GM21360 (cell line): ENCODE measurements at regions not wholly inside any gene's neighbourhood (a gene's known extent, or its start where the extent isn't known, plus 50 kb on each side); places are given as distances from the start of the nearest gene placed in this dataset.
"Not testable (repeated sequence)": the region's sequence is repeated elsewhere in the genome, so short reads cannot be mapped to it uniquely, and the experiment has no call there.

Experiments used
- ATAC-seq: cut with Tn5 transposase; IDR thresholded peaks from one replicate; pipeline ENCODE4 v1.9.1; 2021; ENCODE audit warnings: mild to moderate bottlenecking, moderate library complexity; ENCODE audit not compliant: unreplicated experiment

DNA sequence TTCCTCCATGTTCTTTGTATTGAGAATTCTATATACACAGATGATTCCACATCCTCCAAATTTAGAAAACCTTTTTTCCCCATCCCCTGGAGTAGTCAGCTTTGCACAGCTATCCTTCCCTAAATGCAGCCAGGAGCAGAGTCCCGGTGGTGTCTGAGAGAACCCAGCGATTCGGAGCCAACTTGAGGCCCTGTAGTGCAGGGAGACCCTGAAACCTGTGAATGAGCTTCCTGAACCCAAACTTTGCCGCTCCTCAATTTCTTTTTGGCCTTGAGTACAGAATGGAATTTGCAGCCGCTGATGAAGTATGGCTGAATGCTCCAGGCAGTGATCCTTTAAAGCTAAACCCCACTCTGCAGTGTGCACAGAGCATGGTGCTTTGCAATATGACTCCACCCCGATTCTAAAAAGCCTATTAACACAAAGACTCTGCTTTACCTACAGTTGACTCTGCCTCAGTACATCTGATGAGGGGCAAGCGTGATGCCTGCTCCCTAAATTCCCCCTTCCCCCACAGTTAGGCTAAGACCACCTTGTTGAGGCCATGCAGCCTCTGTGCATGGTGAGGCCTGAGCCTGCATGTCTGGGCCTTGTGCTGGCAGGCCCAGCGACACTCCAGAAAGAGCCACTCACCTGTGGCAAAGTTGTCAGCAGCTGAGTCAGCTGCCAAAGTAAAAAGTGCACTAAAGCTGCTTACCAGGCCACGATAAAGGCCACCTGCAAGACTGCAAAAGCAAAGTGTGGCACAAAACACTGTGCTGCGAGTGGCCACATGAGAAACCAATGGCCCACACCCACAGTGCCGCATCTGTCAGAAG lies 82.1 kb downstream of the PLEKHG1 start:
- ATAC-seq = no peak

DNA sequence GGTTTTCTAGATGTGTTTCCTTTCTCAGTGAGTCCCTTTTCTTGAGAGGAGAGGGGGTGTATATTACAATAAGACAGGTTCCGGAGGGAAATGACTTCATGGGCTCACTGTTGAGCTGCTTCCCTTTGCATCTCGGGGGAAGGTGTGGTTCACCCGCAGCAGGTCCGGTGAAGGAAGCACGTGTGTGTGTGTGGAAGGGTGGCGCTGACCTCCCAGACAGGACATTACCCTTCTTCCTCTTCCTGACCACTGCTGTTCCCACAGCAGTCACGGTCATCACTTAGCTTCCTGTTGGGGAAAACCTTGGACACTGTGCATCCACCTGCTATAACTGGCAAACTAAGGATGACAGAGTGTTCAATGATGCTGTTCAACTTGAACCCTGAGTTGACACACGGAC lies 83.6 kb downstream of the PLEKHG1 start:
- ATAC-seq = no peak

DNA sequence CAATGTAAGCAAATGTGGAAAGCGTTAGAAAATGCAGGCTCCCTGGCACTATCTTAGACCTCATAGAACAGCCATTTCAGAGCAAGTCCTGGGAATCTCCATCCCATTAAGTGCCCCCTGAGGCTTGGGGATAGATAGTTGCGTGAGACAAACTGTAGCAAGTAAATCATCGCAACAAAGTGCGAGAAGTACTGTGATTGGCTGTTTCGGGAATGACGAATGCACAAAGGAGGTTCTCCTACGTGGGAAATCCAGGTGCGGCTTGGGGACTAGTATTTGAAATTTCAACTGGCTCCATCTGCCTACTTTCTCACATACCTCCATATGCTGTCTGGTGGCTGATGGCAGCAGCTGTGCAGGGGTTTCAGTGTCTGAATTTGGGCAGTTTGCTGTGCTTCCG lies 84.5 kb downstream of the PLEKHG1 start:
- no peak for ATAC-seq

DNA sequence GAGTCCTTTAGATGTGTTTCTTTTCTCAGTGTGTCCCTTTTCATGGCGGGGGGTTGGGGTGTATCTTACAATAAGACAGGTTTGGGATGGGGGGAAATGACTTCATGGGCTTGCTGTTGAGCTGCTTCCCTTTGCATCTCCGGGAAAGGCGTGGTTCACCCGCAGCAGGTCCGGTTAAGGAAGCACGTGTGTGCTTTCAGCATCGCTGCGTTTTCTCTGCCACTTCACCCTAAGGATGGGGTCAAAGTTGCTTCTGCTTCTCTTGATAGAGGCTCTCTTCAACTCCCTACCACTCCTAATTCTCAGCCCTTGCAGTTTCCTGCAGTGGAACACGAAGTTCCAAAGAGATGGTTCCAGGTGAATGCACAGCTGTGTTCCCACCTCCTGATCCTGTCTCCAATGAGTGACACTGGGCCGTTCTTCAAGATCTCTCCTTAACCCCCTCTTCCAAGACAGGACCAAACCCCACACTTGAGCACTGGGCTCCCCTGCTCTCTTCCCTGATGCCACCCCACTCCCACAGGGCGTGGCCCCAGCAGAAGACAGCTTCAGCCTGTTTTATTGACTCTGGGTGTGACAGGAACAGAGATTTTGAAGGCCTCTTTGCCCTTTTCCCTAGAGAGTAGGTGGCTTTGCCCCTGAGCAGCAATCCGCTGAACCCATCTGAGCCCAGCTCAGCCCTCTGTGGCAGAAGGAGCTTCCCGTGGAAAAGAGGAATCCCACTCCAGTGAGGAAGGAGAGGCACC lies 85.2 kb downstream of the PLEKHG1 start:
- no peak for ATAC-seq

DNA sequence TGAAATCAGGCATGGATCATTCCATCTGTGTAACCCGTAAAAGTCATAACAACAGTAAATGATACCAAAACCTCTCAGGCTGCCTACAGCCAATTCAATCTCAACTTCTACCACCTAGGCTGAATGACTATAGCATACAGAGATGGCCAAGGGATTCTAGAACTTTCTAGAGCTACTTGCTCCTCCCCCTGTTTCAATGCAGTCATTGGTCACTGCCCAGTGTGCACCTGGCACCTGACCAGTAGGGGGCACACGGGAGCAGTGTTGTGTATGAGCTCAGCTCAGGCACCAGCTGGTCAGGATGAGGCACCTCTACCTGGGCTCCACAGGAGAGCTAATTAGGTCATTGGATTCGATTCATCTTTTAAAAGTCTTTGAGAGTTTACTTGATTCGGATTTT lies 86.2 kb downstream of the PLEKHG1 start:
- ATAC-seq = peak; percentile 61

DNA sequence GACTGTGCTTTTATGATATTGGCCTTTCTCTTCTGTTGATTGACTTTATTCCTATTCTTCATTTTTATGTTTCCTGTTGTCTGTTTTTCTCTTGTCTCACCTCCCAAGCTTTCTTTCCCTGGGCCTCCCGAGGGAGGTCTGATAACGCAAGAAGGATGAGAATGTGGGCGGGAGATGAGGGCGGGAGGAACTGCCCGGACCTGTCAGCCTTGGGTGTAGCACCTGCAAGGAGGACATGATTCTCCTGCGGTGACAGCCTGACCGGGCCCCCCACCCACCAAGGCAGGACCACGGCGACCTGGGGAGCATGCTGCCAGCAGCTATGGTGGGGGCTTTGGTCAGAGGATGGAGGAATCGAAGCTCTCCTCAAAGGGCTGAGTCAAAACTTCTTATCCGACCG lies 86.9 kb downstream of the PLEKHG1 start:
- no peak for ATAC-seq

DNA sequence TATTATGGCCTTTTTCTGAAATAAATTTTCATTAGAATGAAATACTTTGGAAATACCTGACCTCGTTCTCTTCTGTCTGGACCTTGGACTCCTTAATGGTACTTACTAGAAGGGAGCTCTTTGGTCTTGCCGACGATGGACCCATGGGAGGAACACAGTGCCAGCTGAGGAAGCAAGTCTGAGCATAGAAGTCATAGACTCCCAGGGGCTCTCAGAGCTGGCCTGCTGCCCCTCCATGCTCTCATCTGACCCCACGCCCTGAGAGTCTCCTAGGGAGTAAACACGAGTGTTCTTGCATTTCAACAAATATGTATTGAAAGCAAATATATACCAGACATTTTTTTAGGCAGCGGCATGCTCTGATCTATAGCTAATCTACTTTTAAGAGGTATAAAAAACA lies 87.8 kb downstream of the PLEKHG1 start:
- no peak for ATAC-seq

DNA sequence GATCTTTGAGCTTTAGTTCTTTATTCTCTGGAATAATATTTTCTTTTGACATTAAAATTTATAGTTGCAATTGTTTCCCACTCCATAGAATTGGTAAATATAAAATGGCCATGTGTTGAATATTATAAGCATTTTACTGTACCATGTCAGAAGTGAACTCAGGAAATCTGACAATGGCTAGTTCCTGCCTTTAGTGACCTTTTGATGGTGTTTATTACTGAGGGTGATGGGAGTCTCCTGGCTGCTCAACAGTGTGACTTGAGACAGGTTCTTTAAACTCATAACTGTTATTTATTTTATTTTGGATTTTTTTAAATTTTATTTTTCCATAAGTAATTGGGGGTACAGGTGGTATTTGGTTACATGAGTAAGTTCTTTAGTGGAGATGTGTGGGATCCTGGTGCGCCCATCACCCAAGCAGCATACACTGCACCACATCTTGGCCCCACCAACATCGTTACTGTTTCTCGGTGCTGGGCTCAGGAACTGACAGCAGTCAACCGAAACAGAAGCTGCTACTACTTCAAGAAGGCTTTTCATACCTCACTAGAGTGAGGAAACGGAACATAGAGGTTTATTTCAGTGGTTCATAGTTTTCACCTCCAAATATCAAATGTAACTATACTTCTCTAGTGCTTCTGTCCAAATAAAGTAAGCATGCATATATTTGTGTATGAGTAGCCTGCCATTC lies 90.4 kb downstream of the PLEKHG1 start:
- ATAC-seq = no peak

DNA sequence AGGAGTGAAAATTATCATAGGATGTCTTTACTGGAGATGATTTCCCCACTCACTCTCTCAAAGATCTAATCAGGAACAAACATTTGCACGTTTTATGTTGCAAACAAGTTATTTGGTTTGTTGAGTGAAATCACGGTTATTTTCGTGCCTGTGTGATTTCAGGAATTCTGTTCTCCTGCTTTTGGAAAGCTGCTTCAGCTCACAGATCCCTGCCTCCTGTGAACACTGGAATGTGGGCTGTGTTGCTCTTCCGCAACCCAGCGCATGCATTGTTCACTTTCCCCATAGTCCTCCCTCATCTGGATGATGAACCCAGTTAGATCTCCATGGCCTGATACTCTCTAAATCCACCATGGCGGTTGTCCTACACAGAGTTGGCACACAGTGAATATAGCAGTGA lies 91.0 kb downstream of the PLEKHG1 start:
- no peak for ATAC-seq

DNA sequence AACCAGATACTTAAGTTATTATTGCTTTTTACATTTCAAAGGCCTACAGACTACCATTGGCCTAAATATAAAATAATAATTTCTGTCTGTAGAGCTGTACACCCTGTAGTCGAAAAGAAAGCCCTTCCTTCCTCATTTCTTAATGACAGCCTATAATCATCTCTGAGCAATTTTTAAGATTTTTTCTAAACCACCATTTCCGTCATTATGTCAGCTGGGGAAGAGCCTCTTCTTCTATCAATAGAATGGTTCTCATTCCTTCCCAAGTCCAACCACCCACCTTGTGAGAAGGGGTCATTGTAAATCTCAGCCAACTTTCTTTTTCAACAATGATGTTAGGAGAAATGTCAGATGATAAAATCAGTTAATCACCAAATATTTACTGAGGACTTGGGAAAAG lies 91.8 kb downstream of the PLEKHG1 start:
- no peak for ATAC-seq

DNA sequence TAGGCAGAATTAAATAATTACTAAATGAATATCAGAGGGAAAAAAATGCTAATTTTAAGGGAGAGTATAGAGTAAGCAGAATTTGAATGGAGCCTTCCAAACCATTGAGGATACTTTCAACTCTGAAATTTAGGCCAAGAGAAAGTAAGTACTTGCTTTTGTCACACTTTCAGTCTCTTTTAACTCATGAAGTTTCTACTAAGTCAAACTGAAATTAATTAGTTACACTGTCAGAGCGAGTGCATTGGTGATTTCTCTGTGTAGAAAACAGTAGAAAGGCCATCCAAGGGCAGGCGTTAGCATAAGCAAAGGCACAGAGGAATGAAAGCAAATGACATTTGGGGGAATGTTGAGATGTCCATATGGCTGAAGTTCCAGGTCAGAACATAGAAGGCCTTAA lies 92.9 kb downstream of the PLEKHG1 start:
- ATAC-seq = no peak

DNA sequence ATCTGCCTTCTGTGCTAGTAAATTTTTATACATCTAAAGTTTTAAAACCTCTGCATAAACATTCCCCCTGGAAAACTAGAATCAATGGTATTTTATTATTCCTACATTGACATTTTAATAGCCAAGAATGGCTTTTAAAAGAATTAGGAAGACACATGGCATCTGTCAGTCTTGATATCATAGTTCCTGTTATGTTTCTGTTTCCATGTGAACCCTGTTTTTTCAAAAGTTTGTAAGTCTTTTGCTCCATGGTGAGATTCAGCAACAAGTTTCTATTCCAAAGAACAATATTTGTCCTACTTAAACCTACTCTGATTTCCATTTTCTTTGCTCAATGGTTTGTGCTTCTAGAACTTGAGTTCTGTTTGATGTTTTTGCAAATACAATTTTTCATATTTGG lies 95.2 kb downstream of the PLEKHG1 start:
- ATAC-seq = no peak

DNA sequence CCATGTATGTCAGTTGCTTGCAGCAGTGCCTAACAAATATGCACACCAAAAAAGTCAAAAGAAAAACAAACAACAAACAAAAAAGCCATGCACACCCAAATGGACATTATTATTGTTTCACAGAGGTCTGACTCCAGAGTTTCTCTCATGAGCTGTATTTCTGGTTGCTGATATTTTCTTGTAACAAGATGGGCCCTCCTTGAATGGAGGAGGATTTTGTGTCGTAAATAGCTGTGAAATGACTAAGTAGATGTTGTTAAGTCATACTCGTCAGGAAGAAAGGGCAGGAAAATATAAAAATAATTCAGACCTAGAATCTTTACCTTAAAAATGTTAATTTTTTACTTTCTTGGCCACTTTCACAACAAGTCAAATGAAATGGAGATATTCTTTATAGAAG lies 96.0 kb downstream of the PLEKHG1 start:
- ATAC-seq = no peak

DNA sequence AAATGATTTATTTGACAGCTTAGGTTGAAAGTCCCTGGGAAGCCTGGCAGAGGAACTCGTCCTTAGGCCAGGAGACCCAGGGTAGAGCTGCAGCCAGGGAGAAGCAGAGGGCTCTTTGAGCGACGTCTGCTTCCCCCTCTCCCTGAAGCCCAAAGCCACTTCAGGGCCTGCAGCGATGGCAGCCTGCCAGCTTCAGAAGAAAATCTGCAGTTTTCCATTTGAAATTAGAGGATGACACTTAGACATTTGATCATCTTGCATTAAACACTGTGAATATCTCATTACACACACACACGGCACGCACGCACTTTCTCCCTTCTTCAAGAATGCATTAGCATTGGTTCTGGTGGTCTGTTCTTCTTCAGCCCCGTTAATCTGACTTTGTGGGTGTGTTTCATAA lies 96.5 kb downstream of the PLEKHG1 start:
- ATAC-seq = no peak

DNA sequence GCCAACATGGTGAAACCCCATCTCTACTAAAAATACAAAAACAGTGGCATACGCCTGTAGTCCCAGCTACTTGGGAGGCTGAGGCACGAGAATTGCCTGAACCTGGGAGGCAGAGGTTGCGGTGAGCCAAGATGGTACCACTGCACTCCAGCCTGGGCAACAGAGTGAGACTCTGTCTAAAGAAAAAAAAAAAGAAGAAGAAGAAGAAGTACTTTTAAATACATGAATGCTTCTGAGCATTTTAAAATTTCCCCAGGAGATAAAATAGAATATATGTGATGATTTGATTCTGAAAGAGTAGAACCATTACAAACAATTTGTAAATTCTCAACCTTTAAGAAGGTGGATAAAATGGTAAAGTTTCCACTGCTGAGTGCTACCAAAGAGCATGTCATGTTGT lies 97.2 kb downstream of the PLEKHG1 start:
- ATAC-seq = not testable (repeated sequence)

DNA sequence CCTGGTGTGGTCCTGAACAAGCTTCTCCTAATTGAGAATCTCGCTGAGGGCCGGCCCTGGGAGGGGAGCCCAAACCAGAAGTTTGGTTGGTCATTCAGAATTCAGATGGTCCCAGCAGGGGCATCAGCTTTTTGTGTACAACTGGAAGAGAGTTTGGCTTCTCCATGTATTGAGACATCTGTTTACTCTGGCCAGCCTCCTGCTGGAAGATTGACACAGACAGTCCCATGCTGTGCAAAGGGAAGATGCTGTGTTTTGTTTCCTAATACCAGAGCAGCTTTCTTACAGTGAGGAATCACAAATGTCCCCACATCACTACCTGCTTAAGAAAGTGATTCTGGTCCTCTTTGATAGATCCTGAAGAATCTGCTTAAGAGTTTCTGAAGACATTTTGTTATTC lies 97.8 kb downstream of the PLEKHG1 start:
- no peak for ATAC-seq

DNA sequence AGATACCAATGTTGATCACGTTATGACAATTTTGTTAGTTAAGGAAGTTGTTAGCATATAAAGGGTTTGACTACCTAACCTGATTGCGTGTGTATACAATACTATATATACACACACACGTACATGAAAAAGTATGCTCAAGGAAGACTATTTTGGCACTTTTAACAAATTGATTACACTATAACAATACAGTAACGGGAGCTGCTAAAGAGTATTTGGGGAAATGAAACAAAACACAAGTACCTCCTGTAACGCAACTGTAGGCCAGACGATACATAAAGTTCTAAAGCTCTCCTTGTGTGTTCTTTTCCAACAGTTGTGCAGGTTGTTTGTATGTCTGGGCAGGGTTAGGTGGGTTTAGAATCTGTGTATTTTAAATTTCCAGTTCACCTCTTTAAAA lies 98.7 kb downstream of the PLEKHG1 start:
- ATAC-seq = no peak

DNA sequence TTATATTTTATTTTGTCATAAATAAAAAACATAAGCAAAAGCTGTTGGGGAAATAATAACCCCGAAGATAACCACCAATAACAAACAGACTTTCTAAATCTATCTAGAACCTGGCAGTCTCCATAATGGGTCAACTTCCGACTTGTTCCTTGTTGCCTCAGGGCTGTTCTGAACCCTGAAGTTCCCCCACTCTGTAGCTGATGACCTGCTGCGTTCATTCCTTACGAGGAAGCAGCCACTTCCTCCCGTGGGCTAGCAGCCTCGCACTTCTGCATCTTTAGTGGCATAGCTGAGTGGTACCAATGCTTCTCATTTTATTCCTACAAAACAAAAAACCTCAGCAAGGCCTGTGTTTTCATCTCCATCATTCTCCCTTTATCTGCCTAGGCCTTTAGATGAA lies 103.0 kb downstream of the PLEKHG1 start:
- no peak for ATAC-seq

DNA sequence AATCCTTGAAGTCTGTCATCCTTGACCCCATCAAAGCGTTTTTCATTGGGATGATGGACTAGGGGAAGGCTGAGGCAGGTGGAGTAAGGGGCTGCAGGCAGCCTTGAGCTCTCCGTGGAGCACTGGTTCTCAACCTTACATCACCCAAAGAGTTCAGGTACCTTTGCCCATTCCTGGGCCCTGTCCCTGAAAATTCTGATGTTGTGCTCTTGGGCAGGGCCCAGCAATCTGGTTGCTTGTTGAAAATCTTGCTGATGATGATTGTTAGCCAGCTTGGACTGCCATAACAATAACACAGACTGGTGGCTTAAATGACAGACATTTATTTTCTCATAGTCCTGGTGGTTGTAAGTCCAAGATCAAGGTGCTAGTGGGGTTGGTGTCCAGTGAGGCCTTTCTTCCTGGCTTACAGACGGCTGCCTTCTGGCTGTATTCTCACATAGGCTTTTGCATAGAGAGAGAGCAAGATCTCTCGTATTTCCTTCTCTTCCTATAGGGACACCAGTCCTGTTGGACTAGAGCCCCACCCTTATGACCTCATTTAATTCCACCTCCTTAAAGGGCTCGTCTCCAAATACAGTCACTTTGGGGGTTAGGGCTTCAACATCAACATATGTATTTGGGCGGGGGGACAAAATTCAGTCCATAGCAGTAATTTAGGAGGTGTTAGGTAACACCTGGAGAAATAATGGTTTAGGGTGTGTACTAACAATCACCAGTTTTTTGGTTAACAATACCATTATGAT lies 104.9 kb downstream of the PLEKHG1 start:
- ATAC-seq = no peak

DNA sequence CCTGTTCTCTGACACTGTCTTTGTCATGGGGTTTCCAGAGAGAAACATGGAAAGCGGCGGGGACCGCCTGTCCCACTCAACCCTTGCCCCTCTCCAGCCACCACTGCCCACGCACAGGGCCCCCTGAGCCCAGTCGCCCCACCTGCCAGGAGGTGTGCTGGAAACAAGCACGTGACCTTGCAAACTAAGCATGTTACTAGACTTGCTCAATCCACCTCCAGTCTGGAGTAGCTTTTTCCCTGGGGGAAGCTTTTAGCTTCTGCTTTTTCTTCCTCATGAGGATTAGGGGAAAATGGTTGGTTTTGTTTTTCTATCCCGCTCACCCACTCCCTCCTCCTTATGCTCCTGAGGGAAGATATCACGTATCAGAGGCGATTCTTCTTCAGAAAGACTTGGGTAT lies 105.7 kb downstream of the PLEKHG1 start:
- no peak for ATAC-seq

DNA sequence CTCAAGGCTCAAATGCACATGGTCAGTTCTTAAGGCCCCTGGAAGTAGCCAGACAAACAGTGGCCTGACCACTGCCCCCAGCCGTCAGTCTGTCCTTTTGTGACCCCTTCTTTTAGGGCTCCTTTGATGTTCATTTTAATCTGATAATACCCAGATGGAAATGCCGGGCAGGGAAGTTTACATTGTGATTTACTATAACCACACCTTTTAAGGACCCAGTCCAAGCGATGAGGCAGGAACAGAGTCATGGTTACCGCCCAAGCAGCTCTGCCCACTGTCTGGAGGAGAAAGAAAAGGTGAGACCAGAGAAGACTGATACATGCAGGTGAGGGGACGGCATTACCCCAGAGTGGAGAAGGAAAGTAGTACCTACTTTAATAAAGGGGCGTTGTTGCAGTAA lies 110.6 kb downstream of the PLEKHG1 start:
- ATAC-seq = no peak
